Posterior cingulate gyrus (tissue), 11 donors: ENCODE measurements at regions not wholly inside any gene's neighbourhood (a gene's known extent, or its start where the extent isn't known, plus 50 kb on each side); places are given as distances from the start of the nearest gene placed in this dataset.

Experiments
- DNase-seq, 10 donors: peaks; one replicate each; pipeline versions ENCODE4 v3.0.0 to v3.0.0-alpha.2; 2020 to 2021; ENCODE audit warnings: mixed read lengths in 3 of 10
- intact Hi-C: fragments of 100-400 bp; cut with DNase I; formaldehyde crosslinking; loops from one replicate; pipeline ENCODE4 v1.15.1; 2023

GRCh38 chr13:74229242-74229641, 95.0 kb upstream of the KLF12 start:
- intact Hi-C loops, result no loop called here
- no peak for DNase-seq

- intact Hi-C loops, result no loop called here
- no peak for DNase-seq
These were observed 93.4 kb upstream of the KLF12 start for GRCh38 chr13:74227476-74228158.

- intact Hi-C loops, result no loop called here
- no peak for DNase-seq
These were observed 92.7 kb upstream of the KLF12 start for GRCh38 chr13:74226791-74227475.

- DNase-seq, result no peak
- intact Hi-C loops, result no loop called here
These were observed 87.5 kb upstream of the KLF12 start for GRCh38 chr13:74221752-74222151.

- intact Hi-C loops, result no loop called here
- DNase-seq, result no peak
These were observed 85.4 kb upstream of the KLF12 start for GRCh38 chr13:74219566-74219965.

GRCh38 chr13:74218291-74218690, 84.1 kb upstream of the KLF12 start:
- intact Hi-C loops, result no loop called here
- DNase-seq, result no peak

GRCh38 chr13:74217811-74218210, 83.6 kb upstream of the KLF12 start:
- intact Hi-C loops, result no loop called here
- no peak for DNase-seq

- DNase-seq, result no peak
- intact Hi-C loops, result no loop called here
These were observed 81.2 kb upstream of the KLF12 start for GRCh38 chr13:74215420-74215819.

- no peak for DNase-seq
- intact Hi-C loops, result no loop called here
These were observed 80.1 kb upstream of the KLF12 start for GRCh38 chr13:74214321-74214720.

- no peak for DNase-seq
- intact Hi-C loops, result no loop called here
These were observed 76.6 kb upstream of the KLF12 start for GRCh38 chr13:74210693-74211393.

- DNase-seq, result no peak
- intact Hi-C loops, result no loop called here
These were observed 72.7 kb upstream of the KLF12 start for GRCh38 chr13:74206855-74207254.

GRCh38 chr13:74206061-74206561, 71.9 kb upstream of the KLF12 start:
- no peak for DNase-seq
- intact Hi-C loops, result no loop called here

- DNase-seq, result no peak
- intact Hi-C loops, result no loop called here
These were observed 71.1 kb upstream of the KLF12 start for GRCh38 chr13:74205313-74205690.

- intact Hi-C loops, result no loop called here
- no peak for DNase-seq
These were observed 70.6 kb upstream of the KLF12 start for GRCh38 chr13:74204602-74205312.

GRCh38 chr13:74203576-74203975, 69.4 kb upstream of the KLF12 start:
- DNase-seq, result no peak
- intact Hi-C loops, result no loop called here

- intact Hi-C loops, result no loop called here
These were observed 68.1 kb upstream of the KLF12 start for GRCh38 chr13:74202129-74202813.

GRCh38 chr13:74201530-74201929, 67.3 kb upstream of the KLF12 start:
- intact Hi-C loops, result no loop called here
- DNase-seq, result no peak

More at GRCh38 chr13:74202129-74202813, 68.1 kb upstream of the KLF12 start:
- DNase-seq, result no peak

GRCh38 chr13:74200081-74200480, 65.9 kb upstream of the KLF12 start:
- DNase-seq, result no peak
- intact Hi-C loops, result no loop called here

- intact Hi-C loops, result no loop called here
These were observed 63.6 kb upstream of the KLF12 start for GRCh38 chr13:74197677-74198429.

GRCh38 chr13:74194846-74195245, 60.6 kb upstream of the KLF12 start:
- intact Hi-C loops, result no loop called here
- DNase-seq, result no peak

More at GRCh38 chr13:74197677-74198429, 63.6 kb upstream of the KLF12 start:
- DNase-seq, result no peak
